NCI-H2227 treated with DMSO at 0.1 percent for 48 hours (cell line): ENCODE measurements at regions not wholly inside any gene's neighbourhood (a gene's known extent, or its start where the extent isn't known, plus 50 kb on each side); places are given as distances from the start of the nearest gene placed in this dataset.

Experiments
- DNase-seq: peaks from one replicate; lab custom pipeline; 2025; lab: John Stamatoyannopoulos, UW

DNA sequence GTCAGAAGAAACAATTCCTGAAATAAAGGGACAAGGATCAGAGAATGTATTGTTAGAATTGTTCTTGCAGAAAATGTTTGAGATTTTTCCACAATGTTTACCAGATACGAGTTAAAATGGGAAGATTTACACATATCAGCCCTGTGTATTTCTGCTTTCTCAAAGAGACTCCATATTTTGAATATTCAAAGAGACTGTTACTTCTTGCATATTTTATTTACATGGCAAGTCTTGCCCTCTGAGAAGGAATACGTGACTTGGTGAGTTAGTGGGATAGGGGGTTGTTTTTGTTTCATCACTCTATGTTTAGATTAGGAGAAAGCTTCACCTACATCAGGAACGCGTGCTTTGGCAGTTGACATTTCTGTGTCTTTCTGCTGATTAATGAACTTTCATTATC lies 56.1 kb upstream of the ZDHHC17 start:
- DNase-seq = no peak

DNA sequence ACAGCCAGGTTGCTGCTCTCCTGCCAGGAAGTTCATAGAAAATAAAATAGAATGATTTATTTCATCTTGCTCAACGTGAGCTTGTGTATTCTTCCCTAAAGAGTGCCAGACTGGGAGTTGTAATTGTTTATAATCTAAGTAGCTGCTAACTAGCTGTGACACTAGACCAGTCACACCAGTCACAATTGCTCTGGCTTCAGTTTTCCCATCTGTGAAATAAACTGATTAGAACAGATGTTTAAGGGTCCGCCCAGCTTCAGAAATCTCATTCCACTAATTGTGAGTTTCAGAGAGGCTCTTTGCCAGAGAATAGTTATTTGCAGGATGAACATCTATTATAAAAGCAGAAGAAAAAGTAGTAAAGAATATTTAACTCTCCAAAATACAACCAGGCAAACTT lies 55.6 kb upstream of the ZDHHC17 start:
- no peak for DNase-seq

DNA sequence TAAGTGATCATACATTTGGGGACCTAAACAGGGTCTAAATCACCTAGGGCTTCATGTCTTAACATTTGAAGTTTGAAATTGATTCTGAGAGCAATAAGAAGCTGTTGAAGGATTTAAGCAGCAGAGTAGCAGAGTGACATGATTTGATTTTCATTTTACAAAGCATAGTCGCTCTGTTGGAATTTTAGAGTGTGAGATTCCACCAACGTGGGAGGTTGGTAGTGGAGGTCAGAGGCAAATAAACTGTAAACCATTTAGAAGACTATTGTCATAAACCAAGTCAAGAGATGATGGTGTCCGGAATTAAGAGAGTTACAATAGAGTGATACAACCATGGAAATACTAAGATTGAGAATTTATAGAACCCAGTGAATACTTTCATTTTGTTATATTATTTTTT lies 52.7 kb upstream of the ZDHHC17 start:
- DNase-seq = no peak

DNA sequence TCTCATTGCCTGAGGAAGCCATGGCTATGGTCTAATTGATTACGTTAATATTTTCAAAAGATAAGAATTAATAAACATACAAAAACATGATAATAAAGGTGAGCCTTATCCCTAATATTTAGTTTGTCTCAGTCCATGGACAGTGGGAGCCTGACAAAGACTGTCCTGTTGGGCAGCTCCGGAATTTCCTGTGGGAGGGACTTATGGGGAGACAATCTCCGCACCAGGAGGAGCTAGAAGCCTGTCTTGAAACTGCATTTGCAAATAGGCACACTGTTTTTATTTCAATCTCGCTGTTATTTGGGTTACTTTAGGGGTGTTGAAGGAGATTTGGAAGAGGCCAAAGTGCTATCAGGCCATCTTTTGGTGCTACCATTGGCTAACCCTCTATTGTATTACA lies 50.8 kb upstream of the ZDHHC17 start:
- no peak for DNase-seq

DNA sequence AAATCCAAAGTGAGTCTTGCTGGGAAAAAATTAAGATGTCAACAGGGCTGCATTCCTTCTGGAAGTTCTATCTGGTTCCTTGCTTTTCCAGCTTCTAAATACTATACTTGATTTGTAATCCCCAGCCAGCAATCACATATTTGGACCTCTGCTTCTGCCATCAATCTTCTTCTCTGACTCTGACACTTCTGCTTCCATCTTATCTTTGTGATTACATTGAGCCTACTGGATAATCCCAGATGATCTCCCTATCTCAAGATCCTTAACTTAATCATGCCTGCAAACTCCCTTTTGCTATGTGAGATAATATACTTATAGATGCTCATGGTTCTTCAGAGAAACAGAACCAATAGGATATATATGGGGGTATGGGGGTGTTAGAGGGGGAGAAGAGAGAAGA lies 49.9 kb upstream of the ZDHHC17 start:
- no peak for DNase-seq
